ENCODE measurements at regions not wholly inside any gene's neighbourhood (a gene's known extent, or its start where the extent isn't known, plus 50 kb on each side); places are given as distances from the start of the nearest gene placed in this dataset.
A peak's percentile ranks its signal among the peaks of the same experiment; 100 is the strongest.

- no peak for DNase-seq
These were observed 136.3 kb upstream of the TECRL start for GRCh38 chr4:64545593-64545992.

GRCh38 chr4:64539234-64539849, 130.1 kb upstream of the TECRL start:
- DNase-seq, result peak; percentile 73

- peak; percentile 29 for DNase-seq
These were observed 129.0 kb upstream of the TECRL start for GRCh38 chr4:64538219-64538618.

- DNase-seq, result no peak
These were observed 124.4 kb upstream of the TECRL start for GRCh38 chr4:64533637-64534036.

GRCh38 chr4:64533159-64533558, 123.9 kb upstream of the TECRL start:
- DNase-seq, result no peak

GRCh38 chr4:64520421-64520820, 111.2 kb upstream of the TECRL start:
- peak; percentile 3 for DNase-seq

- no peak for DNase-seq
These were observed 109.3 kb upstream of the TECRL start for GRCh38 chr4:64518600-64518999.

- no peak for DNase-seq
These were observed 106.9 kb upstream of the TECRL start for GRCh38 chr4:64516176-64516575.

GRCh38 chr4:64508089-64508488, 98.8 kb upstream of the TECRL start:
- no peak for DNase-seq

GRCh38 chr4:64503945-64504675, 94.9 kb upstream of the TECRL start:
- DNase-seq, result no peak

GRCh38 chr4:64503416-64503815, 94.2 kb upstream of the TECRL start:
- no peak for DNase-seq

- no peak for DNase-seq
These were observed 88.2 kb upstream of the TECRL start for GRCh38 chr4:64497491-64497890.

- DNase-seq, result no peak
These were observed 86.7 kb upstream of the TECRL start for GRCh38 chr4:64495946-64496345.

- DNase-seq, result no peak
These were observed 80.4 kb upstream of the TECRL start for GRCh38 chr4:64489628-64490027.

GRCh38 chr4:64479338-64479737, 70.1 kb upstream of the TECRL start:
- no peak for DNase-seq

- DNase-seq, result no peak
These were observed 67.9 kb upstream of the TECRL start for GRCh38 chr4:64477127-64477526.

GRCh38 chr4:64465263-64465662, 56.0 kb upstream of the TECRL start:
- no peak for DNase-seq

GRCh38 chr4:64464581-64464980, 55.3 kb upstream of the TECRL start:
- no peak for DNase-seq
